ENCODE measurements at regions not wholly inside any gene's neighbourhood (a gene's known extent, or its start where the extent isn't known, plus 50 kb on each side); places are given as distances from the start of the nearest gene placed in this dataset.

GRCh38 chr16:86321491-86321890, 188.8 kb upstream of the FOXF1 start:
- Histone ChIP-seq H3K9ac (ENCODE audit: low read depth, low read length) (no peak overlapping the region), H3K36me3 (ENCODE audit: control insufficient read depth, insufficient read depth, low read length) (no peaks in the 10 kb centered on the region), H3K9me3 (ENCODE audit: control insufficient read depth, insufficient read depth, low read length) (no peaks in the 10 kb centered on the region), H3K4me3 (ENCODE audit: low read depth, low read length) (no peak overlapping the region), H3K4me1 (ENCODE audit: control insufficient read depth, insufficient read depth, low read length) (no peaks in the 10 kb centered on the region), H3K27me3 (ENCODE audit: control insufficient read depth, insufficient read depth, low read length) (no peaks in the 10 kb centered on the region)

DNA sequence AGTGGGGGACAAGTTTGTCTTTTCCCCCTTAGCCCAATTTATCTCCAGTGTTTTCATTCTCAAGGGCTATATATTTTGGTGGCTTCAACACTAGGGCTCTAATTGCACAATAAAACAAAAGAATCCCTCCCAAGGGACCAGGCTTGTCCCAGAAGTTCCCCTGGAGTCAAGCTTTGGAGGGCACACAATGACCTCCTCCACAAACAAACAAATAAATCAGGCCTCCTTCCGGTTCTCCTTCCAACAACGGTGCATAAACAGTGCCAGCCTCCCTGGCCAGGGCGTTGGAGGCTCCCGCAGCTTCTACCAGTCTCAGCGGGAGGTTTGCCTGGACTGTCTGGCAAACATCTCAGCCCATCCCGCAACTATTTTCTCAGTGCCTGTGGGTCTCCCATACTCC, 188.0 kb upstream of the FOXF1 start:
- Histone ChIP-seq H3K4me1 (ENCODE audit: control insufficient read depth, insufficient read depth, low read length) (no peaks in the 10 kb centered on the region), H3K36me3 (ENCODE audit: control insufficient read depth, insufficient read depth, low read length) (no peaks in the 10 kb centered on the region), H3K27me3 (ENCODE audit: control insufficient read depth, insufficient read depth, low read length) (no peaks in the 10 kb centered on the region)

GRCh38 chr16:86322806-86323205, 187.5 kb upstream of the FOXF1 start:
- Histone ChIP-seq H3K9ac (ENCODE audit: low read depth, low read length) (no peak overlapping the region), H3K9me3 (ENCODE audit: control insufficient read depth, insufficient read depth, low read length) (no peaks in the 10 kb centered on the region), H3K4me1 (ENCODE audit: control insufficient read depth, insufficient read depth, low read length) (no peaks in the 10 kb centered on the region), H3K4me3 (ENCODE audit: low read depth, low read length) (no peak overlapping the region), H3K27me3 (ENCODE audit: control insufficient read depth, insufficient read depth, low read length) (no peaks in the 10 kb centered on the region), H3K36me3 (ENCODE audit: control insufficient read depth, insufficient read depth, low read length) (no peaks in the 10 kb centered on the region)

More for the DNA sequence above, 188.0 kb upstream of the FOXF1 start:
- no peak overlapping the region for H3K4me3 ChIP-seq (ENCODE audit: low read depth, low read length)
- no peaks in the 10 kb centered on the region for H3K9me3 ChIP-seq (ENCODE audit: control insufficient read depth, insufficient read depth, low read length)
- H3K9ac ChIP-seq (ENCODE audit: low read depth, low read length) = no peak overlapping the region

GRCh38 chr16:86324320-86324719, 186.0 kb upstream of the FOXF1 start:
- no peak overlapping the region for H3K4me3 ChIP-seq (ENCODE audit: low read depth, low read length)
- no peak overlapping the region for H3K9ac ChIP-seq (ENCODE audit: low read depth, low read length)
- H3K27me3 ChIP-seq (ENCODE audit: control insufficient read depth, insufficient read depth, low read length) = no peaks in the 10 kb centered on the region
- no peaks in the 10 kb centered on the region for H3K9me3 ChIP-seq (ENCODE audit: control insufficient read depth, insufficient read depth, low read length)
- no peaks in the 10 kb centered on the region for H3K36me3 ChIP-seq (ENCODE audit: control insufficient read depth, insufficient read depth, low read length)
- H3K4me1 ChIP-seq (ENCODE audit: control insufficient read depth, insufficient read depth, low read length) = no peaks in the 10 kb centered on the region

DNA sequence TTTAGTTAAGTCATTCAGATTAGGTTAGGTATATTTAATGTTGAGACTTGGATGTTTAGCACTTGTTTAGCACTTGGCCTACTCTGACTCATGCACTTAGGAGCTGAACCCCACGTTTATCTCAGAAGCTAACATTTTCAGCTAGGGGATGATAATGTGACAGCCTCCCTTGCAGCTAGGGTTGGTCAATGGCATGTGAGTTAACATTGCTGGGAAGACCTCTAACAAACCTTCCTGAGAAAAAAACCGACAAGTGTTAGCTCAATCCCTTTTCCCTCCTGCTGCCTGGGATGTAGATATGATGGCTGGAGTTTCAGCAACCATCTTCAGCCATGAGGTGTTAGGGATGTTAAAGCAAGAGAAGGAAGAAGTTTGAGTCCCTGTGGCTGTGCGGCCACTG, 185.0 kb upstream of the FOXF1 start:
- no peaks in the 10 kb centered on the region for H3K4me1 ChIP-seq (ENCODE audit: control insufficient read depth, insufficient read depth, low read length)
- H3K27me3 ChIP-seq (ENCODE audit: control insufficient read depth, insufficient read depth, low read length) = no peaks in the 10 kb centered on the region
- no peaks in the 10 kb centered on the region for H3K9me3 ChIP-seq (ENCODE audit: control insufficient read depth, insufficient read depth, low read length)
- no peak overlapping the region for H3K9ac ChIP-seq (ENCODE audit: low read depth, low read length)
- H3K36me3 ChIP-seq (ENCODE audit: control insufficient read depth, insufficient read depth, low read length) = no peaks in the 10 kb centered on the region
- H3K4me3 ChIP-seq (ENCODE audit: low read depth, low read length) = no peak overlapping the region

DNA sequence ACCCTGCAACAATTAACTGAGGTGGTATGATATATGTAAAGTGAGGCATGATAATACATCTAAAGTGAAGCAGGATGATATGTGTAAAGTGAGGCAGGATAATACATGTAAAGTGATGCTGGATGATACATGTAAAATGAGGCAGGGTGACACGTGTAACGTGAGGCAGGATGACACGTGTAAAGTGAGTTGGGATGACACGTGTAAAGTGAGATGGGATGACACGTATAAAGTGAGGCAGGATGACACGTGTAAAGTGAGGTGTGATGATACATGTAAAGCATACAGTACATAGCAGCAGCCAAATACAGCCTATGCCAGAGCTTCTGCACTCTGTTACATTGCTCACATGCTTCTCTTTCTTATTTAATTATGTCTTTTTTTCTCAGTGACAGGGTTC, 184.4 kb upstream of the FOXF1 start:
- Histone ChIP-seq H3K36me3 (ENCODE audit: control insufficient read depth, insufficient read depth, low read length) (no peaks in the 10 kb centered on the region), H3K9ac (ENCODE audit: low read depth, low read length) (no peak overlapping the region), H3K27me3 (ENCODE audit: control insufficient read depth, insufficient read depth, low read length) (no peaks in the 10 kb centered on the region), H3K4me1 (ENCODE audit: control insufficient read depth, insufficient read depth, low read length) (no peaks in the 10 kb centered on the region), H3K4me3 (ENCODE audit: low read depth, low read length) (no peak overlapping the region), H3K9me3 (ENCODE audit: control insufficient read depth, insufficient read depth, low read length) (no peaks in the 10 kb centered on the region)

- H3K9me3 ChIP-seq (ENCODE audit: control insufficient read depth, insufficient read depth, low read length) = no peaks in the 10 kb centered on the region
These were observed 183.0 kb upstream of the FOXF1 start for GRCh38 chr16:86327321-86327720.

DNA sequence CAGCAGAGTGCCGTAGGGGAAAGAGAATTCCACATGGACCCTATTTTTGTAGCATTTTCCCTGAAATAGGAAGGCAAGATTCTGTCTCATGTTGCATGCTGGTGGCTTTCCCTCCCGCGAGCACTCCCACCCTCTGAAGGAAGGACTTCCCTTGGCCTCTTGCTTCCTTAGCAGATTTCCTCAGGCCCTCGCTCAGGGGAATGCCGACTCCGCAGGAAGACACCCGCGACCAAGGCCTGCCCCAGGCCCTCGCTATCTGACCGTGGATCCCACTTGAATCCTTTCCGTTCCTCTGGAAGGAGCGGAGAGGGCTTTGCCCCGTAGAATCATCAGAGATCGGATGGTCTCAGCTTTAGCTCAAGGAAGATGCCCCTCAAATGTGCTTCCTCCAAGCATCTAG, 179.4 kb upstream of the FOXF1 start:
- Histone ChIP-seq H3K27me3 (ENCODE audit: control insufficient read depth, insufficient read depth, low read length) (no peaks in the 10 kb centered on the region), H3K9ac (ENCODE audit: low read depth, low read length) (no peak overlapping the region), H3K9me3 (ENCODE audit: control insufficient read depth, insufficient read depth, low read length) (no peaks in the 10 kb centered on the region), H3K4me1 (ENCODE audit: control insufficient read depth, insufficient read depth, low read length) (no peaks in the 10 kb centered on the region), H3K4me3 (ENCODE audit: low read depth, low read length) (no peak overlapping the region), H3K36me3 (ENCODE audit: control insufficient read depth, insufficient read depth, low read length) (no peaks in the 10 kb centered on the region)

More at GRCh38 chr16:86327321-86327720, 183.0 kb upstream of the FOXF1 start:
- Histone ChIP-seq H3K9ac (ENCODE audit: low read depth, low read length) (no peak overlapping the region), H3K27me3 (ENCODE audit: control insufficient read depth, insufficient read depth, low read length) (no peaks in the 10 kb centered on the region), H3K36me3 (ENCODE audit: control insufficient read depth, insufficient read depth, low read length) (no peaks in the 10 kb centered on the region), H3K4me1 (ENCODE audit: control insufficient read depth, insufficient read depth, low read length) (no peaks in the 10 kb centered on the region), H3K4me3 (ENCODE audit: low read depth, low read length) (no peak overlapping the region)

DNA sequence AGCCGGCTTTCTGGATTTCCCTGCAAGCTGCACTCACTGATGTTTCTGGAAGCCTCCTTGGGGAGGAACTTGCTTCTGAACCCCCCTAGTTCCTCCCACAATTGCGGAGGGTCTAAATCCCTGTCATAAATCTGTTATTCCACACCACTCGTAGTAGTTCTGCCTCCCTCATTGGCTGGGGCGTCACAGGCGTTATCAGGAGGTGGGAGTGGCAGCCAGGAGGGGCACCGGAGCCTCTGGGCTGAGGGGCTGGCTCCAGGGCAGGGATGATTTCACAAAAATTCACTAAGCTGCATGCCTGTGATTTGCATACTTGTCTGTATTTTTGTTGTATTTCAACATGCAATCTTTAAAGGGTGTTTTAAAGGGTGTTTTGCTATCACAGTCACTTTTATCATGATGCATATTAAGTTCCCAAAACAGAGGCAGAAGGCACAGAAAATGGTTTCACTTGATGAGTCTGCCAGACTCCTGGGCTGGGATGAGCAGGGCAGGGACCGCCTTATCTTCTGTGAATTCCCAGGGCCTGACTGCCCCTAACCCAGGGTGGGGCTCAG, 176.2 kb upstream of the FOXF1 start:
- Histone ChIP-seq H3K9ac (ENCODE audit: low read depth, low read length) (no peak overlapping the region), H3K36me3 (ENCODE audit: control insufficient read depth, insufficient read depth, low read length) (no peaks in the 10 kb centered on the region), H3K27me3 (ENCODE audit: control insufficient read depth, insufficient read depth, low read length) (peaks cover 2% of the 10 kb centered on the region), H3K9me3 (ENCODE audit: control insufficient read depth, insufficient read depth, low read length) (no peaks in the 10 kb centered on the region), H3K4me1 (ENCODE audit: control insufficient read depth, insufficient read depth, low read length) (no peaks in the 10 kb centered on the region), H3K4me3 (ENCODE audit: low read depth, low read length) (no peak overlapping the region)

GRCh38 chr16:86335266-86336172, 174.8 kb upstream of the FOXF1 start:
- Histone ChIP-seq H3K9me3 (ENCODE audit: control insufficient read depth, insufficient read depth, low read length) (no peaks in the 10 kb centered on the region), H3K4me3 (ENCODE audit: low read depth, low read length) (no peak overlapping the region), H3K9ac (ENCODE audit: low read depth, low read length) (no peak overlapping the region), H3K4me1 (ENCODE audit: control insufficient read depth, insufficient read depth, low read length) (no peaks in the 10 kb centered on the region), H3K36me3 (ENCODE audit: control insufficient read depth, insufficient read depth, low read length) (no peaks in the 10 kb centered on the region), H3K27me3 (ENCODE audit: control insufficient read depth, insufficient read depth, low read length) (peaks cover 2% of the 10 kb centered on the region)

GRCh38 chr16:86337138-86337537, 173.2 kb upstream of the FOXF1 start:
- no peak overlapping the region for H3K9ac ChIP-seq (ENCODE audit: low read depth, low read length)
- no peaks in the 10 kb centered on the region for H3K4me1 ChIP-seq (ENCODE audit: control insufficient read depth, insufficient read depth, low read length)
- H3K4me3 ChIP-seq (ENCODE audit: low read depth, low read length) = no peak overlapping the region
- peaks cover 4% of the 10 kb centered on the region for H3K27me3 ChIP-seq (ENCODE audit: control insufficient read depth, insufficient read depth, low read length)
- no peaks in the 10 kb centered on the region for H3K9me3 ChIP-seq (ENCODE audit: control insufficient read depth, insufficient read depth, low read length)
- no peaks in the 10 kb centered on the region for H3K36me3 ChIP-seq (ENCODE audit: control insufficient read depth, insufficient read depth, low read length)
